ENCODE measurements at regions not wholly inside any gene's neighbourhood (a gene's known extent, or its start where the extent isn't known, plus 50 kb on each side); places are given as distances from the start of the nearest gene placed in this dataset.

DNA sequence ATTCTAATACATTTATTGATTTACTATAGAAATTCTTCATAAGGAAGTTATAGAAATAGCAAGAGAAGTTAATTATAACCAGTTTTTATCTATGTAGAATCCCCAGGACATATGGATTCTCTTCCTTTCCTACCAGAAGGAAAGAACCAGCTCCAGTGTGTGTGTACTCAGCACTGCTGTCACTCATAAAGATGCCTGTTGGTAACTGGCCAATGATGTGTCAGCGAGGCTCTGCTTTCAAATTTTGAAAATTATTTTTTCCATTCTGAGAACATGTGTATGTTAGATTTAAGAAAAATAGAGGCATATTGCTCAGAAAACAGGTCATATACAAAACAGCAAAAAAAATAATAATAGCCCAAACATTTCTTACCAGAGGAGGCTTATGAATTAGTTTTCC is 814.8 kb upstream of the IGFBP7 start:
- Histone ChIP-seq H3K9me3 (ENCODE audit: low read length) (peaks cover 9% of the 10 kb centered on the region; the same call in 1 of the 2 replicates), H3K4me1 (ENCODE audit: insufficient read depth, low read length) (no peaks in the 10 kb centered on the region), H3K79me2 (ENCODE audit: insufficient read depth, low read length) (no peaks in the 10 kb centered on the region), H3K27ac (ENCODE audit: extremely low read length, insufficient read depth, low read length) (no peak overlapping the region), H3K36me3 (replicated peaks in 1 of 2; ENCODE audit: control insufficient read depth in 1 of 2, insufficient read depth in 2 of 2, low read length in 2 of 2) (no peaks in the 10 kb centered on the region), H3K27me3 (ENCODE audit: control insufficient read depth in 1 of 2, insufficient read depth in 2 of 2, low read length in 2 of 2) (no peaks in the 10 kb centered on the region), H3K9ac (ENCODE audit: insufficient read depth, low read depth, low read length) (no peak overlapping the region), H3K4me2 (ENCODE audit: low read depth, low read length) (no peak overlapping the region), H2AFZ (ENCODE audit: low read length) (no peak overlapping the region), H3K4me3 (replicated peaks in 1 of 3; ENCODE audit: insufficient read depth in 1 of 3, low read depth in 2 of 3, low read length in 3 of 3) (no peak overlapping the region), H4K20me1 (ENCODE audit: insufficient read depth, low read length) (no peaks in the 10 kb centered on the region)
- CTCF ChIA-PET (ENCODE audit: low intra/inter-chr PET ratio, low total read pairs) = no interaction called here
- TF ChIP-seq TBP (CRISPR knock-in tag; IDR thresholded peaks at IDR 0.05) = no peak
- TF ChIP-seq KAT8 (CRISPR knock-in tag; IDR thresholded peaks at IDR 0.05) = no peak
- TF ChIP-seq SMAD9 (CRISPR knock-in tag; IDR thresholded peaks at IDR 0.05) = no peak
- no peak for DNase-seq (ENCODE audit: low spot score)
- POLR2A ChIA-PET = no interaction called here
- in situ Hi-C loops (cut with HindIII; ENCODE audit: extremely low pct_ligation_motif_present, low pct_unique_long_range_greater_than_20kb) (no loop called here), intact Hi-C loops (cut with micrococcal nuclease; ENCODE audit: unreplicated experiment) (no loop called here)
- WGBS (ENCODE audit: low lambda C conversion rate) = 0% methylated on average over 1 of the region's 1 CpG
- no TSS peak for BruUV-seq (replicated peaks)
- ATAC-seq = no peak
- no peak for FAIRE-seq

DNA sequence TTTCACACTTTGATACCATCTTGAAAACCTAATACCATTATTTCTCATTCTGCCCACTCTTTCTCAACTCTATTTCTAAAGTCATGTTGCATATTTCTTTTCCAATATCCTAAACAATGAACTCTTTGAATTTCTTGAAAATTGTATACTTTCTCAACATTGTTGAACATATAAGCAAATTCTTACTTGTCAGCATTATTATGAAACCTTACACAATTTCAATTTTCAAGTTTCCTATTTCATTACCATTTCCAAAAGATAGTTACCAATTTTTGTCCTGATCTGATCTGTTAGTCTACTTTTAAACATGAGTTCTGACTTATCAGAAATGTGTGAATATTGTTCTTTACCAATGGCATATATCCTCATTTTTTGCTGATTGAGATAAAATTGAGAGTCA is 806.3 kb upstream of the IGFBP7 start:
- ChIA-PET CTCF (ENCODE audit: low intra/inter-chr PET ratio, low total read pairs) (no interaction called here), POLR2A (no interaction called here)
- no peak for FAIRE-seq

More for the DNA sequence above, 806.3 kb upstream of the IGFBP7 start:
- no TSS peak for BruUV-seq (replicated peaks)
- intact Hi-C loops (cut with micrococcal nuclease; ENCODE audit: unreplicated experiment) = no loop called here
- in situ Hi-C loops (cut with HindIII; ENCODE audit: extremely low pct_ligation_motif_present, low pct_unique_long_range_greater_than_20kb) = no loop called here
- Histone ChIP-seq H3K9me3 (ENCODE audit: low read length) (peaks cover 13% of the 10 kb centered on the region; the same call in 1 of the 2 replicates), H3K4me2 (ENCODE audit: low read depth, low read length) (no peak overlapping the region), H3K27ac (ENCODE audit: extremely low read length, insufficient read depth, low read length) (no peak overlapping the region), H3K27me3 (ENCODE audit: control insufficient read depth in 1 of 2, insufficient read depth in 2 of 2, low read length in 2 of 2) (no peaks in the 10 kb centered on the region), H3K9ac (ENCODE audit: insufficient read depth, low read depth, low read length) (no peak overlapping the region), H3K79me2 (ENCODE audit: insufficient read depth, low read length) (no peaks in the 10 kb centered on the region), H4K20me1 (ENCODE audit: insufficient read depth, low read length) (no peaks in the 10 kb centered on the region), H3K4me1 (ENCODE audit: insufficient read depth, low read length) (no peaks in the 10 kb centered on the region), H3K4me3 (replicated peaks in 1 of 3; ENCODE audit: insufficient read depth in 1 of 3, low read depth in 2 of 3, low read length in 3 of 3) (no peak overlapping the region), H3K36me3 (replicated peaks in 1 of 2; ENCODE audit: control insufficient read depth in 1 of 2, insufficient read depth in 2 of 2, low read length in 2 of 2) (no peaks in the 10 kb centered on the region), H2AFZ (ENCODE audit: low read length) (no peak overlapping the region)
- DNase-seq (ENCODE audit: low spot score) (no peak), ATAC-seq (no peak)
- TF ChIP-seq SPEN (CRISPR knock-in tag; IDR thresholded peaks at IDR 0.05; ENCODE audit: low read depth) (no peak), MAFF (IDR thresholded peaks at IDR 0.05; ENCODE audit: low read depth, low read length) (peak; percentile 75), MAFK (conservative IDR thresholded peaks at IDR 0.05 in 1 of 2, IDR thresholded peaks at IDR 0.05 in 1 of 2; ENCODE audit: low read length in 2 of 2) (peak; percentile 64 to 83)

Data from HepG2 (cell line).